ENCODE measurements at regions not wholly inside any gene's neighbourhood (a gene's known extent, or its start where the extent isn't known, plus 50 kb on each side); places are given as distances from the start of the nearest gene placed in this dataset.

DNA sequence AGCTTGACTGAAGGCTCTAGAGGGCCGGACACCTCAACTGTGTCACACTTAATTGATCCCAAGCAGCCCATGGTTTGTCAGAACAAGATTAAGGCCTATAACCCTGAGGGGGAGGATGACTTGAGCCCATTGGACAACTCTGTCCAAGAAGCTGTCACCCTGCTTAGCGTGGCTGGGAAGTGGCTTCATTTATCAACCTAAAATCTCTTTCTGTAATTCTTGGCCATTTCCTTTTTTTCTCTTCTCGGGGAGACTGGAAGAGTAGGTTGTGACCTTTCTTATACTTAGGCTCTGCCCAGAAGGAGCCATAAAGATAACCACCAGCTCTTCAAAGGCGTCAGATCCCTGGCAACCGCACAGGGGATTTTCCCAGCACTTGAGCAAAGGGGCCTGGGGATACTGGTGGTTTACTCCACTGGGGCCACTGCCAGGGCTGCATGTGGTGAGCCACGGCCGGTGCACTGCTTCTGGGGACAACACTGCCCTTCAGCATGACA is 265.5 kb downstream of the CYRIA start:
- no peaks in the 10 kb centered on the region for H3K36me3 ChIP-seq (ENCODE audit: insufficient read depth, low read length)
- no peak overlapping the region for H2AFZ ChIP-seq (ENCODE audit: low read length)
- no peak overlapping the region for H3K4me3 ChIP-seq (ENCODE audit: low read depth, low read length, poor library complexity, severe bottlenecking)
- no peaks in the 10 kb centered on the region for H4K20me1 ChIP-seq (ENCODE audit: insufficient read depth, low read length)
- H3K9ac ChIP-seq (ENCODE audit: low read length), result no peak overlapping the region
- H3K27ac ChIP-seq (ENCODE audit: low read depth, low read length, poor library complexity, severe bottlenecking), result no peak overlapping the region
- no peaks in the 10 kb centered on the region for H3F3A ChIP-seq (ENCODE audit: insufficient read depth, low read length)
- H3K4me1 ChIP-seq (ENCODE audit: insufficient read depth, low read length, severe bottlenecking), result no peaks in the 10 kb centered on the region
- no peaks in the 10 kb centered on the region for H3K9me3 ChIP-seq (ENCODE audit: low read length)
- no peaks in the 10 kb centered on the region for H3K9me2 ChIP-seq (ENCODE audit: low read depth, low read length)
- H3K4me2 ChIP-seq (ENCODE audit: low read length), result no peak overlapping the region
- no peak for TF ChIP-seq EZH2 (IDR thresholded peaks at IDR 0.05; ENCODE audit: borderline replicate concordance, low read length)
- TF ChIP-seq, protein P1, sequence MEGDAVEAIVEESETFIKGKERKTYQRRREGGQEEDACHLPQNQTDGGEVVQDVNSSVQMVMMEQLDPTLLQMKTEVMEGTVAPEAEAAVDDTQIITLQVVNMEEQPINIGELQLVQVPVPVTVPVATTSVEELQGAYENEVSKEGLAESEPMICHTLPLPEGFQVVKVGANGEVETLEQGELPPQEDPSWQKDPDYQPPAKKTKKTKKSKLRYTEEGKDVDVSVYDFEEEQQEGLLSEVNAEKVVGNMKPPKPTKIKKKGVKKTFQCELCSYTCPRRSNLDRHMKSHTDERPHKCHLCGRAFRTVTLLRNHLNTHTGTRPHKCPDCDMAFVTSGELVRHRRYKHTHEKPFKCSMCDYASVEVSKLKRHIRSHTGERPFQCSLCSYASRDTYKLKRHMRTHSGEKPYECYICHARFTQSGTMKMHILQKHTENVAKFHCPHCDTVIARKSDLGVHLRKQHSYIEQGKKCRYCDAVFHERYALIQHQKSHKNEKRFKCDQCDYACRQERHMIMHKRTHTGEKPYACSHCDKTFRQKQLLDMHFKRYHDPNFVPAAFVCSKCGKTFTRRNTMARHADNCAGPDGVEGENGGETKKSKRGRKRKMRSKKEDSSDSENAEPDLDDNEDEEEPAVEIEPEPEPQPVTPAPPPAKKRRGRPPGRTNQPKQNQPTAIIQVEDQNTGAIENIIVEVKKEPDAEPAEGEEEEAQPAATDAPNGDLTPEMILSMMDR (IDR thresholded peaks at IDR 0.05; ENCODE audit: low read length), result no peak
- no peaks in the 10 kb centered on the region for H3K79me2 ChIP-seq (ENCODE audit: insufficient read depth, low read length)
- H3K27me3 ChIP-seq (ENCODE audit: insufficient read depth, low read length), result no peaks in the 10 kb centered on the region

DNA sequence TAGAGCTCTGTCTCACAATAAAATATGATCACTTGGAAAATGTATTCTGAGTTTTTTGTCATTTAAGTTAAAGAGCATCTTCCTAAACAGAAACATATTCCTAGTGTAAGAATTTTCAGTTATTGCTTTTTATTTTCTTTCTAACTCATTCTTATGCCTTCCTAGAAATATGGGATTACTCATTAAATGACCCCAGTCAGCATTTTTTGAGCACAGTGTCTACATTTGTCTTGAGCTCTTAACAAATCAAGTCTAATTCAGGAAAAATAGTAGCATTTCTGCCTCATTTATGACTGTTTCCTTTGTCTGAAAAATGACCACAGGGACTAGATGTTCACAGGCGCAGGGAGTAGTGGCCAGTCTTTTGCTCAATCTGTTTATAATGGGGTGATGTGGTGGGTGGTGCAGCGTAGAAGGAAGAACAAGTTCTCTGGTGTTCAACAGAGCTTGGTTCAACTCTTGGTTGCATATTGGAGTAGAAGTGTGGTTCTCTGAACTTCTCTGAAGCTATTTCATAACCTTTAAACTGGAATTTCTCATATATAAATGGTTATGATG is 267.1 kb downstream of the CYRIA start:
- no peaks in the 10 kb centered on the region for H3K79me2 ChIP-seq (ENCODE audit: insufficient read depth, low read length)
- H3K4me1 ChIP-seq (ENCODE audit: insufficient read depth, low read length, severe bottlenecking), result no peaks in the 10 kb centered on the region
- H3K4me2 ChIP-seq (ENCODE audit: low read length), result no peak overlapping the region
- H3K36me3 ChIP-seq (ENCODE audit: insufficient read depth, low read length), result no peaks in the 10 kb centered on the region
- no peak overlapping the region for H3K27ac ChIP-seq (ENCODE audit: low read depth, low read length, poor library complexity, severe bottlenecking)
- no peak overlapping the region for H3K4me3 ChIP-seq (ENCODE audit: low read depth, low read length, poor library complexity, severe bottlenecking)
- H3K9ac ChIP-seq (ENCODE audit: low read length), result no peak overlapping the region
- no peaks in the 10 kb centered on the region for H4K20me1 ChIP-seq (ENCODE audit: insufficient read depth, low read length)
- H2AFZ ChIP-seq (ENCODE audit: low read length), result no peak overlapping the region
- TF ChIP-seq, protein P1 (IDR thresholded peaks at IDR 0.05; ENCODE audit: low read length), result no peak
- no peak for TF ChIP-seq EZH2 (IDR thresholded peaks at IDR 0.05; ENCODE audit: borderline replicate concordance, low read length)
- H3K9me3 ChIP-seq (ENCODE audit: low read length), result no peaks in the 10 kb centered on the region
- no peaks in the 10 kb centered on the region for H3K27me3 ChIP-seq (ENCODE audit: insufficient read depth, low read length)
- H3F3A ChIP-seq (ENCODE audit: insufficient read depth, low read length), result no peaks in the 10 kb centered on the region
- no peaks in the 10 kb centered on the region for H3K9me2 ChIP-seq (ENCODE audit: low read depth, low read length)

DNA sequence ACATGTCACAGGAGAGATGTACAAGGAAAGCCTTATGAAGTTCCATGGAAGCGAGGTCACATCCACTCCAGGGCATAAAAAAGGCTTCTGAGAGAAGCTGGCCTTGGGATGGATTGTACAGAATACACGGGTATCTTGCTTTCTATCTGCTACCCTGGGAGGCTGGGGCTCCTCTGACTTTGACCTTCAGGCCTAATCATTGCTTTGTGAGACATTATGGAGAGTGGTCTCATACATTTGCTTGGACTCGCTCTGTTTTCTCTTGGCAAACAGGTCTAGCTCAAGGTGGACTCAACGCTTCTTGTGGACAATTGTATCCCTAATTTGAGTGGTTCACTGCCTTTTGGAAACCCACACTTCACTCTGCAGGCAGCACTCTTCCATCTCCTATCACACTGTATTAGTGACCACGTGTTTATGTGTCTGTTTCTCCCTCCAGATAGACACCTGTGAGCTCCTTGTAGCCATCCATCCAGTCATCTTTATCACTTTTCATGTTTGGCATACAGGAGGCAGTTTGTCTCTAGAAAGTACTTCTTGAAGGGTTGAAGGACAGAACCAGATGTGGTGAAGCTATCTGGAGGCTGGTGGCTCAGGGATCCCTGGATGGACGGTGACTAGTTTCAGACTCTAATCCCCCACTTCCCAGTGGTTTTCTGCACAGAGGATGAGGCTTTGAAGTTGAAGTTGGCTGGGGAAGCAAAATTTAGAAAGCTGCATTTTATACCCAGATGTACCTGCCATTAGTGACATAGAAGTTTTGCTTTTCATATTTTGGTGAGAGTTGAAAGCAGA is 267.8 kb downstream of the CYRIA start:
- no peak overlapping the region for H3K4me2 ChIP-seq (ENCODE audit: low read length)
- H3K9me3 ChIP-seq (ENCODE audit: low read length), result no peaks in the 10 kb centered on the region
- H3K9me2 ChIP-seq (ENCODE audit: low read depth, low read length), result no peaks in the 10 kb centered on the region
- no peaks in the 10 kb centered on the region for H3K4me1 ChIP-seq (ENCODE audit: insufficient read depth, low read length, severe bottlenecking)
- no peaks in the 10 kb centered on the region for H3K36me3 ChIP-seq (ENCODE audit: insufficient read depth, low read length)
- no peaks in the 10 kb centered on the region for H3K79me2 ChIP-seq (ENCODE audit: insufficient read depth, low read length)
- no peaks in the 10 kb centered on the region for H3K27me3 ChIP-seq (ENCODE audit: insufficient read depth, low read length)
- no peaks in the 10 kb centered on the region for H3F3A ChIP-seq (ENCODE audit: insufficient read depth, low read length)
- no peak overlapping the region for H3K27ac ChIP-seq (ENCODE audit: low read depth, low read length, poor library complexity, severe bottlenecking)
- H3K4me3 ChIP-seq (ENCODE audit: low read depth, low read length, poor library complexity, severe bottlenecking), result no peak overlapping the region
- no peak overlapping the region for H2AFZ ChIP-seq (ENCODE audit: low read length)
- no peak overlapping the region for H3K9ac ChIP-seq (ENCODE audit: low read length)
- H4K20me1 ChIP-seq (ENCODE audit: insufficient read depth, low read length), result no peaks in the 10 kb centered on the region
- no peak for TF ChIP-seq EZH2 (IDR thresholded peaks at IDR 0.05; ENCODE audit: borderline replicate concordance, low read length)
- TF ChIP-seq, protein P1 (IDR thresholded peaks at IDR 0.05; ENCODE audit: low read length), result no peak
